Transverse colon (tissue), 4 donors: ENCODE measurements at regions not wholly inside any gene's neighbourhood (a gene's known extent, or its start where the extent isn't known, plus 50 kb on each side); places are given as distances from the start of the nearest gene placed in this dataset.

Experiments used
- DNase-seq: peaks from one replicate; pipeline ENCODE4 v3.0.0-alpha.2; 2019
- H3K27ac ChIP-seq, 4 donors: fragments of 200-600 bp; sonication (generic); 2 replicates each; pipeline ENCODE4 v1.5.1; 2016 to 2018; ENCODE audit warnings: inconsistent platforms in 4 of 4
- H3K27me3 ChIP-seq: fragments of 200-600 bp; sonication (generic); 2 replicates; pipeline ENCODE4 v1.5.1; 2017; ENCODE audit warnings: inconsistent platforms
- H3K36me3 ChIP-seq, 4 donors: fragments of 200-600 bp; sonication (generic); 2 replicates each; pipeline ENCODE4 v1.5.1; 2017 to 2019; ENCODE audit warnings: inconsistent platforms in 4 of 4
- H3K4me1 ChIP-seq, 4 donors: fragments of 200-600 bp; sonication (generic); 2 replicates each; pipeline ENCODE4 v1.5.1; 2017 to 2020; ENCODE audit warnings: inconsistent platforms in 4 of 4
- H3K4me3 ChIP-seq, 4 donors: fragments of 200-600 bp; sonication (generic); 1 replicate in 1 of 4; 2 replicates in 3 of 4; pipeline versions ENCODE4 v1.5.1 to v1.6.1; 2017 to 2019; ENCODE audit warnings: inconsistent platforms in 4 of 4
- H3K9me3 ChIP-seq, 2 donors: fragments of 200-600 bp; sonication (generic); 2 replicates each; pipeline ENCODE4 v1.5.1; 2017 to 2019; ENCODE audit warnings: inconsistent platforms in 2 of 2
- EP300 ChIP-seq: sonication (generic); formaldehyde crosslinking; IDR thresholded peaks from one replicate; pipeline ENCODE4 v1.6.1; 2017; ENCODE audit warnings: antibody characterized with exemption, low read depth
- POLR2A ChIP-seq: fragments of 450-650 bp; IDR thresholded peaks from one replicate; pipeline ENCODE4 v1.6.1; 2016; ENCODE audit warnings: antibody characterized with exemption, mild to moderate bottlenecking, moderate library complexity
- POLR2AphosphoS5 ChIP-seq, 3 donors: sonication (generic); formaldehyde crosslinking; IDR thresholded peaks; one replicate each; pipeline ENCODE4 v1.6.1; 2016; ENCODE audit warnings: antibody characterized with exemption in 3 of 3
- WGBS, 2 donors: methylation state at CpG; one replicate each; pipeline ENCODE4 v1.1.5; 2018; ENCODE audit warnings: low coverage in 1 of 2; 5-methylcytosine and 5-hydroxymethylcytosine counted together
- in situ Hi-C, 4 donors: fragments of 200-750 bp; cut with MboI; loops; one replicate each; pipeline versions ENCODE4 v1.15.0 to v1.15.1; 2017; ENCODE audit warnings: low sequenced_read_pairs in 3 of 4, low pct_ligation_motif_present in 1 of 4, low pct_unique_long_range_greater_than_20kb in 1 of 4
- intact Hi-C: fragments of 100-400 bp; cut with DNase I; formaldehyde crosslinking; loops from one replicate; pipeline ENCODE4 v1.15.1; 2023; ENCODE audit warnings: low total_unique reads
- TF ChIP-seq, protein P1 (sequence below), 5 experiments: fragments of 200-600 bp in 3 of 5; fragments of 450-650 bp in 2 of 5; sonication (generic) in 3 of 5; IDR thresholded peaks; 1 replicate in 2 of 5; 2 replicates in 3 of 5; pipeline ENCODE4 v1.5.1; 2016 to 2017; ENCODE audit warnings: antibody characterized with exemption in 5 of 5, inconsistent platforms in 3 of 5, mild to moderate bottlenecking in 2 of 5, moderate library complexity in 1 of 5

GRCh38 chr10:71035511-71036296, 147.3 kb upstream of the PCBD1 start:
- Histone ChIP-seq H3K9me3 (no peaks in the 10 kb centered on the region), H3K27ac (no peak overlapping the region), H3K36me3 (no peaks in the 10 kb centered on the region), H3K27me3 (no peaks in the 10 kb centered on the region), H3K4me3 (no peak overlapping the region), H3K4me1 (no peaks in the 10 kb centered on the region)
- no peak for DNase-seq
- TF ChIP-seq POLR2A (no peak), POLR2AphosphoS5 (IDR thresholded peaks at IDR 0.05) (no peak), EP300 (no peak)
- TF ChIP-seq, protein P1, sequence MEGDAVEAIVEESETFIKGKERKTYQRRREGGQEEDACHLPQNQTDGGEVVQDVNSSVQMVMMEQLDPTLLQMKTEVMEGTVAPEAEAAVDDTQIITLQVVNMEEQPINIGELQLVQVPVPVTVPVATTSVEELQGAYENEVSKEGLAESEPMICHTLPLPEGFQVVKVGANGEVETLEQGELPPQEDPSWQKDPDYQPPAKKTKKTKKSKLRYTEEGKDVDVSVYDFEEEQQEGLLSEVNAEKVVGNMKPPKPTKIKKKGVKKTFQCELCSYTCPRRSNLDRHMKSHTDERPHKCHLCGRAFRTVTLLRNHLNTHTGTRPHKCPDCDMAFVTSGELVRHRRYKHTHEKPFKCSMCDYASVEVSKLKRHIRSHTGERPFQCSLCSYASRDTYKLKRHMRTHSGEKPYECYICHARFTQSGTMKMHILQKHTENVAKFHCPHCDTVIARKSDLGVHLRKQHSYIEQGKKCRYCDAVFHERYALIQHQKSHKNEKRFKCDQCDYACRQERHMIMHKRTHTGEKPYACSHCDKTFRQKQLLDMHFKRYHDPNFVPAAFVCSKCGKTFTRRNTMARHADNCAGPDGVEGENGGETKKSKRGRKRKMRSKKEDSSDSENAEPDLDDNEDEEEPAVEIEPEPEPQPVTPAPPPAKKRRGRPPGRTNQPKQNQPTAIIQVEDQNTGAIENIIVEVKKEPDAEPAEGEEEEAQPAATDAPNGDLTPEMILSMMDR (IDR thresholded peaks at IDR 0.05) = no peak
- in situ Hi-C loops = no loop called here
- WGBS, 2 donors = 68 to 70% methylated on average over 2 to 6 of the region's 6 CpGs
- intact Hi-C loops = no loop called here

GRCh38 chr10:71036297-71036966, 148.1 kb upstream of the PCBD1 start:
- TF ChIP-seq POLR2AphosphoS5 (IDR thresholded peaks at IDR 0.05) (no peak), EP300 (no peak), POLR2A (no peak)
- TF ChIP-seq, protein P1 (IDR thresholded peaks at IDR 0.05) = no peak
- no peaks in the 10 kb centered on the region for H3K36me3 ChIP-seq
- H3K9me3 ChIP-seq = no peaks in the 10 kb centered on the region
- 66% methylated on average over 4 to 8 of the region's 8 CpGs for WGBS, 2 donors
- no peak for DNase-seq
- in situ Hi-C loops = no loop called here
- intact Hi-C loops = no loop called here
- H3K4me3 ChIP-seq = no peak overlapping the region
- no peaks in the 10 kb centered on the region for H3K27me3 ChIP-seq
- H3K4me1 ChIP-seq = no peaks in the 10 kb centered on the region
- no peak overlapping the region for H3K27ac ChIP-seq

DNA sequence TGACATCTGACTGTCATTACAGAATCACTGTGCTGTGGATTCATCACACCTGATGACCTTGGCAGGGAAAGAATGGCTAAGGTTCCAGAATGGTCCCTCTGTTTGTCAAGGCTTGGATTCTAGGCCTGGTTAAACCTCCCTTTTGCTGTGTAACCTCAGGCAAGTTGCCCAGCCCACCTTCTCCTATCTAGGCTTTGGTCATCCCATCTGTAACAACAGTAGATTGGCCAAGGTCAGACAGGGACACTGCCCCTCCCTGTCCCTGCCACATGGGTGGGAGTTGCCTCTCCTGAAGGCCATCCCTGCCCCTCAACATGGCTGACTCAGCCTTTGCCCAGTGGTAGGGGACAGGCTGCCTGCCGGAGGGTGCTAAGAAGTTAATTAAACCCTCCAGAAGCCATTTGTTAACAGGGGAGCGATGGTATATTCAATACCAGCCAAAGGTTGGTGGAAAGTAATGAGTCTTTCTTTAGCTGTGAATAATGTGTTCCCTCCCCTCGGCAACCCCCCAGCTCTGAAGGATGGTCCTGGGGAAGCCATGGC, 149.8 kb upstream of the PCBD1 start:
- TF ChIP-seq, protein P1 (IDR thresholded peaks at IDR 0.05) = no peak
- TF ChIP-seq EP300 = no peak
- TF ChIP-seq POLR2A = no peak
- TF ChIP-seq POLR2AphosphoS5 (IDR thresholded peaks at IDR 0.05) = no peak
- 76% methylated on average over 3 of the region's 3 CpGs; no CpG with 5 or more reads in 1 of the 2 donors for WGBS, 2 donors
- no peak for DNase-seq

GRCh38 chr10:71038921-71039320, 150.6 kb upstream of the PCBD1 start:
- no peak for DNase-seq
- no peaks in the 10 kb centered on the region for H3K36me3 ChIP-seq
- H3K4me3 ChIP-seq = no peak overlapping the region
- in situ Hi-C loops (no loop called here), intact Hi-C loops (no loop called here)
- H3K4me1 ChIP-seq = no peaks in the 10 kb centered on the region
- H3K27ac ChIP-seq = no peak overlapping the region
- no peaks in the 10 kb centered on the region for H3K9me3 ChIP-seq
- no peak for TF ChIP-seq EP300
- TF ChIP-seq, protein P1 (IDR thresholded peaks at IDR 0.05) = no peak
- no peak for TF ChIP-seq POLR2A
- no peak for TF ChIP-seq POLR2AphosphoS5 (IDR thresholded peaks at IDR 0.05)
- WGBS, 2 donors = 96% methylated on average over 2 of the region's 2 CpGs; no CpG with 5 or more reads in 1 of the 2 donors
- H3K27me3 ChIP-seq = no peaks in the 10 kb centered on the region

More for the DNA sequence above, 149.8 kb upstream of the PCBD1 start:
- Histone ChIP-seq H3K27me3 (no peaks in the 10 kb centered on the region), H3K27ac (no peak overlapping the region), H3K36me3 (no peaks in the 10 kb centered on the region), H3K4me1 (no peaks in the 10 kb centered on the region), H3K4me3 (no peak overlapping the region), H3K9me3 (no peaks in the 10 kb centered on the region)
- intact Hi-C loops (no loop called here), in situ Hi-C loops (no loop called here)
